K562 (cell line): ENCODE measurements at regions not wholly inside any gene's neighbourhood (a gene's known extent, or its start where the extent isn't known, plus 50 kb on each side); places are given as distances from the start of the nearest gene placed in this dataset.
"Not testable (repeated sequence)": the region's sequence is repeated elsewhere in the genome, so short reads cannot be mapped to it uniquely, and the experiment has no call there.

Source experiments
- ZNF253 ChIP-seq: fragments of 250-450 bp; sonication (Bioruptor Pico); conservative IDR thresholded peaks from 2 replicates; pipeline ENCODE4 v1.6.1; 2021; ENCODE audit warnings: mild to moderate bottlenecking
- TF ChIP-seq, protein P1 (sequence below), 3 experiments: IDR thresholded peaks in 2 of 3; conservative IDR thresholded peaks in 1 of 3; 2 replicates each; pipeline ENCODE4 v1.5.1; 2011 to 2012; ENCODE audit warnings: low read length in 3 of 3, mild to moderate bottlenecking in 3 of 3, control low read depth in 2 of 3, improper control_type of control experiment in 1 of 3, inconsistent platforms in 1 of 3, low read depth in 1 of 3, mixed read lengths in 1 of 3, moderate library complexity in 1 of 3; ENCODE audit not compliant: insufficient read depth in 2 of 3

DNA sequence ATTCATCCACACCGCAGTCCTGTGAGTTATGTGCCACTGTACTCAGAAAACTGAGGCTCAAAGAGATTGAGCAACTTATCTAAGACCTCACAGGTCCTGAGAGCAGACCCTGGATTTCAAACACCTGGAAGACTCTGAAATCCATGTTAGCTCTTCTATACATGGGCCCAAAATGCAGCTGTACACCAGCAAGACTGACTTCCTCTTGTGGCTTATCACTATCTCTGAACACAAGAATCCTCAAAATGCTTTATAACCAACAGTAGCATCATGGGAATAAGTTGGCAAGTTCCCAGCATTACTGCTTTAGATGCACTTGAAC, 188.6 kb downstream of the FOXD4L6 start:
- TF ChIP-seq, protein P1, sequence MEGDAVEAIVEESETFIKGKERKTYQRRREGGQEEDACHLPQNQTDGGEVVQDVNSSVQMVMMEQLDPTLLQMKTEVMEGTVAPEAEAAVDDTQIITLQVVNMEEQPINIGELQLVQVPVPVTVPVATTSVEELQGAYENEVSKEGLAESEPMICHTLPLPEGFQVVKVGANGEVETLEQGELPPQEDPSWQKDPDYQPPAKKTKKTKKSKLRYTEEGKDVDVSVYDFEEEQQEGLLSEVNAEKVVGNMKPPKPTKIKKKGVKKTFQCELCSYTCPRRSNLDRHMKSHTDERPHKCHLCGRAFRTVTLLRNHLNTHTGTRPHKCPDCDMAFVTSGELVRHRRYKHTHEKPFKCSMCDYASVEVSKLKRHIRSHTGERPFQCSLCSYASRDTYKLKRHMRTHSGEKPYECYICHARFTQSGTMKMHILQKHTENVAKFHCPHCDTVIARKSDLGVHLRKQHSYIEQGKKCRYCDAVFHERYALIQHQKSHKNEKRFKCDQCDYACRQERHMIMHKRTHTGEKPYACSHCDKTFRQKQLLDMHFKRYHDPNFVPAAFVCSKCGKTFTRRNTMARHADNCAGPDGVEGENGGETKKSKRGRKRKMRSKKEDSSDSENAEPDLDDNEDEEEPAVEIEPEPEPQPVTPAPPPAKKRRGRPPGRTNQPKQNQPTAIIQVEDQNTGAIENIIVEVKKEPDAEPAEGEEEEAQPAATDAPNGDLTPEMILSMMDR (IDR thresholded peaks at IDR 0.05 in 2 of 3, conservative IDR thresholded peaks at IDR 0.05 in 1 of 3; ENCODE audit: insufficient read depth in 2 of 3, low read depth in 1 of 3, low read length in 3 of 3): not testable (repeated sequence)
- TF ChIP-seq ZNF253 (CRISPR knock-in tag): not testable (repeated sequence)
